NCI-H187 treated with DMSO at 0.1 percent for 48 hours (cell line): ENCODE measurements at regions not wholly inside any gene's neighbourhood (a gene's known extent, or its start where the extent isn't known, plus 50 kb on each side); places are given as distances from the start of the nearest gene placed in this dataset.
"Not testable (repeated sequence)": the region's sequence is repeated elsewhere in the genome, so short reads cannot be mapped to it uniquely, and the experiment has no call there.

Experiments used
- DNase-seq: peaks from one replicate; lab custom pipeline; 2025; lab: John Stamatoyannopoulos, UW

- not testable (repeated sequence) for DNase-seq
These were observed 63.1 kb downstream of the TRIM43 start for GRCh38 chr2:95654897-95655296.

GRCh38 chr2:95656553-95656952 lies 64.8 kb downstream of the TRIM43 start:
- not testable (repeated sequence) for DNase-seq

- DNase-seq, result not testable (repeated sequence)
These were observed 66.1 kb downstream of the TRIM43 start for GRCh38 chr2:95657937-95658336.

- DNase-seq, result not testable (repeated sequence)
These were observed 69.2 kb downstream of the TRIM43 start for GRCh38 chr2:95660766-95661562.

GRCh38 chr2:95663471-95664441 lies 72.0 kb downstream of the TRIM43 start:
- DNase-seq, result not testable (repeated sequence)

GRCh38 chr2:95666636-95667035 lies 74.8 kb downstream of the TRIM43 start:
- DNase-seq, result not testable (repeated sequence)

GRCh38 chr2:95667480-95667879 lies 75.7 kb downstream of the TRIM43 start:
- DNase-seq, result no peak

- not testable (repeated sequence) for DNase-seq
These were observed 77.1 kb downstream of the TRIM43 start for GRCh38 chr2:95668934-95669333.

GRCh38 chr2:95669441-95669991 lies 77.7 kb downstream of the TRIM43 start:
- no peak for DNase-seq

GRCh38 chr2:95670167-95670566 lies 78.4 kb downstream of the TRIM43 start:
- no peak for DNase-seq

- no peak for DNase-seq
These were observed 78.9 kb downstream of the TRIM43 start for GRCh38 chr2:95670686-95671085.

- DNase-seq, result not testable (repeated sequence)
These were observed 79.4 kb downstream of the TRIM43 start for GRCh38 chr2:95671171-95671570.

GRCh38 chr2:95671992-95672391 lies 80.2 kb downstream of the TRIM43 start:
- DNase-seq, result not testable (repeated sequence)

- DNase-seq, result not testable (repeated sequence)
These were observed 80.7 kb downstream of the TRIM43 start for GRCh38 chr2:95672500-95672899.

- DNase-seq, result no peak
These were observed 82.4 kb downstream of the TRIM43 start for GRCh38 chr2:95674186-95674585.

- DNase-seq, result not testable (repeated sequence)
These were observed 84.8 kb downstream of the TRIM43 start for GRCh38 chr2:95676573-95676972.

GRCh38 chr2:95677346-95677745 lies 85.5 kb downstream of the TRIM43 start:
- no peak for DNase-seq

- not testable (repeated sequence) for DNase-seq
These were observed 86.0 kb downstream of the TRIM43 start for GRCh38 chr2:95677833-95678232.

- not testable (repeated sequence) for DNase-seq
These were observed 89.4 kb downstream of the TRIM43 start for GRCh38 chr2:95681158-95681557.

- DNase-seq, result not testable (repeated sequence)
These were observed 89.8 kb downstream of the TRIM43 start for GRCh38 chr2:95681589-95682081.

GRCh38 chr2:95682889-95683517 lies 91.2 kb downstream of the TRIM43 start:
- DNase-seq, result not testable (repeated sequence)

GRCh38 chr2:95685513-95685912 lies 93.7 kb downstream of the TRIM43 start:
- no peak for DNase-seq
